ENCODE measurements at regions not wholly inside any gene's neighbourhood (a gene's known extent, or its start where the extent isn't known, plus 50 kb on each side); places are given as distances from the start of the nearest gene placed in this dataset.
"Not testable (repeated sequence)": the region's sequence is repeated elsewhere in the genome, so short reads cannot be mapped to it uniquely, and the experiment has no call there.

GRCh38 chr20:53773792-53774401, 180.3 kb upstream of the ZNF217 start:
- DNase-seq (ENCODE audit: low spot score): no peak

- DNase-seq (ENCODE audit: low spot score): not testable (repeated sequence)
Observed at GRCh38 chr20:53773066-53773791, 179.6 kb upstream of the ZNF217 start.

- no peak for DNase-seq (ENCODE audit: low spot score)
Observed at GRCh38 chr20:53769041-53769440, 175.4 kb upstream of the ZNF217 start.

- DNase-seq (ENCODE audit: low spot score): no peak
Observed at GRCh38 chr20:53768329-53768728, 174.7 kb upstream of the ZNF217 start.

GRCh38 chr20:53767206-53767930, 173.7 kb upstream of the ZNF217 start:
- DNase-seq (ENCODE audit: low spot score): no peak

DNA sequence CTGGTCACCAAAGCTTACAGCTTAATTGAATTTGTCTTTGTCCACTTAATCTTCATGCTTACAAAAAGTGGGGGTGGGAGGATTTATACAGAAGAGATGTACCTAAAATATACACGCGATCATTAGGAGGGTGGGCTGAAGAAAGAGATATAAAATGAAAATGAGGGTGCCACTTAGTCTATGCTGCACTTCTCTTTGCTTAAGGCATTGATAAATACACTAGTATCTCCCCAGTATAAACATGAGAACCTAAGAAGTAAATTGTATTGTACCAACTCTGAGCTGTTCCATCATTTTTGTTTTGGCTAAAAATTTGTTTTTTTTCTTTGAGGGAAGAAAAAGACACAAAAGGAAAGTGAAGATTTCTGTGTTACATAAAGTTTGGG, 170.8 kb upstream of the ZNF217 start:
- no peak for DNase-seq (ENCODE audit: low spot score)

DNA sequence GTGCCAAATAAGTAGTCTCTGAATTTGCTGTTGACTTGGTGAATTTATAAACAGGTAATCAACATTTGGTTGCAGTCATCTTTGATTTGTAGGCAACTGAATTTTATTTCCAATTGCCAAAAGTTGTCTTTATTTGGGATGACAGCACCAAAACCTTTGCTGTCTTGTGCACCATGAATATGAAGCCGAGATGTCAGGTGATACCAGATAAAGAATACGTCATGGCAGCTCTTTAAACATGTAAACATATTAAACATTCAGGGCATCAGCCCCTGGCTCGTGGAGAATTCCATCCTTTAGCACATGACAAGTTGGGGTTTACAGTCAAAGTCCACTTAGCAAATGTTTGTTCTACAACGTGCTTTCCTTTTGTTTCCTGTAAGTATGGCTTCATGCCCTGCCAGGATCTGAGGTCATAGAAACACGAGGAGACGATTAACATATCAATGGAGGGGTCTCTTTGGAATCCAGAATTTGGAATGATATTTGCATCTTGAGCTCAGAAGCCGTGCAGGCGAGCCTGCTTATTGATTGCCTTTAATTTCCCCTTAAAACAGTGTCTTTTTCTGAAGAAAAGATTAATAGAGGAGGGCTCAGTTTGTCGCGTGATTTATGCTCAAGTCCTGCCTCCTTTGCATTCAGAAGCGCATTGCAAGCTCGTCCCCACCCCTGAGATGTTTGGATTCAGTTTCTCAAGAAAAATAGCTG, 170.2 kb upstream of the ZNF217 start:
- no peak for DNase-seq (ENCODE audit: low spot score)

DNA sequence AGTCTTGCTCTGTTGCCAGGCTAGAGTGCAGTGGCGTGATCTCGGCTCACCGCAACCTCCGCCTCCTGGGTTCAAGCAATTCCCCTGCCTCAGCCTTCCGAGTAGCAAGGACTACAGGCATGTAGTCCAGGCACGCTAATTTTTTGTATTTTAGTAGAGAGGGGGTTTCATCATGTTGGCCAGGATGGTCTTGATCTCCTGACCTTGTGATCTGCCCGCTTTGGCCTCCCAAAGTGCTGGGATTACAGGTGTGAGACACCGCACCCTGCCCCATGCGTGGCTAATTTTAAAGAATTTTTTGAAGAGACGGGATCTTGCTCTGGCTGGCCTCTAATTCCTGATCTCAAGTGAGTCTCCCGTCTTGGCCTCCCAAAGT, 168.8 kb upstream of the ZNF217 start:
- DNase-seq (ENCODE audit: low spot score): not testable (repeated sequence)

DNA sequence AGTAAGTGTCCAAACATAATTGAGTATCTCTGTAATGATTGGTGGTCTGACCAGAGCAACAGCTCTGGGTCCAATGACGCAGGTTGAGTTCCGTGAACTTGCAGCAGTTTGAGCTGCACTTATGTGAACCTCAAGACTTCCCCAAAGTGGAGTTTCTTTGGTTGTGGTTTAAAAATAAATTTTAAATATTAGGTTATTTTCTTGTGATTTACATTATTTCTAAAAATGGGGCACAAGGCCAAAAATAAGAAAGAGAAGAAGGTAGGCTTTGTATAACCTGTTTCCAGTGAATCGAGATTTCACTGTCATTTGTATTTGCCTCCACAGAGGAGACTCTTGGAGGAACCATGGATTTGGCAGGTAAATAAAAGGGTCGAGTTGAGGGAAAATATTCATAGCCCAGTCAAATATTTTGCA, 166.4 kb upstream of the ZNF217 start:
- DNase-seq (ENCODE audit: low spot score): no peak

- peak; percentile 56 for DNase-seq (ENCODE audit: low spot score)
Observed at GRCh38 chr20:53757472-53757913, 163.9 kb upstream of the ZNF217 start.

GRCh38 chr20:53755733-53756531, 162.3 kb upstream of the ZNF217 start:
- DNase-seq (ENCODE audit: low spot score): no peak

- no peak for DNase-seq (ENCODE audit: low spot score)
Observed at GRCh38 chr20:53753880-53754459, 160.3 kb upstream of the ZNF217 start.

- DNase-seq (ENCODE audit: low spot score): no peak
Observed at GRCh38 chr20:53752971-53753879, 159.6 kb upstream of the ZNF217 start.

DNA sequence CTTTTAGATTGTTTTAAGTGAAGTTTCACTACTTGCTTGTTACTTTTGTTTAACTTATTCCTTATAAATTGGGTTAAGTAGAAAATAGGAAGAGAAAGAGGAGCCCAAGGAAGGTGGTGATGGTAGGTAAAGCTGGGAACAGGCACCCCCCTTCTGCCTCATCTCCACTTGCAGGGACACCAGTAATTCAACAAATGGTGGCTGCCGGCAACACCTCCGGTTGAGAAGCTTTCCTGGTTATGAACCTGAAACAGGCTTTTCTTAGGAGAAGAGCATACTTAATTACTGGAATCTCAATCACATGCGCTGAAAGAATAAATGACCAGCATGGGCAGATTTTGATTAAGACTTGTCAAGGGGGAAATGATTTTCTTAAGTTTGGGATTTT, 158.9 kb upstream of the ZNF217 start:
- DNase-seq (ENCODE audit: low spot score): no peak

DNA sequence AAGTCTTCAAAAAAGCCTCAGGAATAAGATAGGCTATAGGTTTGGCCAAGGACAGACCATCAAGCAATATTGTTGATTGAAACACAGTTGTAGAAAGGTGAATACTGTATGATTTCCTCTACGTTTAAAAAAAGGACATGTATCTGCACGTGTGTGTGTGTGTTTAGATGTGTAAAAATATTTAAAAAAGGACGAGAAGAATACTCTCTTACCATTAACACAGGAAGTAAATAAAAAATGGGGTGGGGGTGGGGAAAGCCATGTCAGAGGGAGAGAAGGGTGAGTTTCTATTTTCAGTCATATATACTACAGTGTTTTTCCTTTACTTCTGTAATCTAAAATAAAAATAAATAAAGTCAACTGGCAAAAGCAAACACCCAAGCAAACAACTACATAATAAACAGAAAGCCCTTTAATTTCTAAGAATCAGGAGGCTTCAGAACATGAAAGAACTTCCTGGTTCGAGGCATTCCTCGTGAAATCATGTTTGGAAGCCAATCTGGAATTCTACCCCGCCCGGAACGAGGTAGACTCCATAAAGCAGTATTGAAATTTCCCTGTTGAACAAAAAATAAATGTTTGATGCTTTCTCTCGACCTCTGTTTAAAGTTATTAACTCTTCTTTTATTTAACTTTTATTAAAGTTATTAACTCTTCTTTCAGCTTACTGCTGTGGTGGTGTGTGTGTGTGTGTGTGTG, 158.1 kb upstream of the ZNF217 start:
- no peak for DNase-seq (ENCODE audit: low spot score)

DNA sequence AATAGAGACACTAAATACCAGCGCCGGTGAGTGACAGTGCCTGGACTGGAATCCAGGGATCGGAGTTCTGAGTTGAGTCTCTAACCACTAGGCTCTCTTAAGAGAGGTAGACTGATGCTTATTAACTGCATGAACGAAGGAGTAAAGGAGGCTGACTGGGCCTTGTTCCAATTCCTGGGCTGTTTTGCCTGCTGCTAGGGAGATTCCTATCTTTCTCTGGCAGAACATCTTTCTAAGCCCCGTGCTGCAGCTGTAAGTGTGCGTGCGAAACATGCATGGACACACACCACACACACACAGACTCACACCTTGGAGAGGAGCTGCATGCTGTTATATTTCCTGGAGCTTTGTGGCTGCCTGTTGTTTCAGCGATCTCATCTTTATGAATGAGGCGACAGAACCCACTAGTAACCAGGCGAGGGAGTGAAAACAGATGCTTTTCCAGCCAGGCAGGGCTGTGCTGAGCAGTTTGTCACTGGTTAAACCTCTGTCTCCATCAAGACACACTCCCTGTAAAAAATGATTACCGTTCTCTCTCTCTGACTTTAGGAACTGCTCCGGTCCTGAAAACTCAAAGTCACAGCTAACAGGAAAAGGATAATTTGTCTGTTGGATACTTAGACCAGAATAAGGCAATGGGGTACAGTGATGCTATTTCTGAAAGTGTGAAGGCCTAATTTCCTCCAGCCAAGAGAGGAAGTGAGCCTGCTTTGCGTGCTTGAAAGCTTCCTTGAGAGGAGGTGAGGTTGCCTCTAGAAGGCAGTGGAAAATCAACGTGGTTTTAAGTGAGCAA, 157.4 kb upstream of the ZNF217 start:
- DNase-seq (ENCODE audit: low spot score): peak; percentile 67

DNA sequence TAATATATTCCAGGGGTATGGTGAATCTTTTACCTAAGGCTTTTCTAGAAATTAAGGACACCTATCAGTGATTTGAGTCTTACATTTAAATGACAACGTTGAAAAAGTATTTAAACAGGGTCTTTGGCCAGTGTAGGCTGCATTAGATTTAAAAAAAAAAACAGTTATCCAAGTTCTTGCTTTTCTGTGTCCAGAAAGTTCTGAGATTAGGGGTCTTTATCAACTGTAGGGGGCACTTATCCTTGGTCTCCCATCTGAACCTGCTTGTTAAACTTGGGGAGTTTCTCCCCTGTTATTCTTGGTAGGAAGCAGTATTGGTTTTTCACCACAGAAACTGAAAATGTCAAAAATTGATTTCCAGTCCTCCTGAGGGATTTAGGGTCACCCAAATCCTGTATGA, 155.9 kb upstream of the ZNF217 start:
- no peak for DNase-seq (ENCODE audit: low spot score)

DNA sequence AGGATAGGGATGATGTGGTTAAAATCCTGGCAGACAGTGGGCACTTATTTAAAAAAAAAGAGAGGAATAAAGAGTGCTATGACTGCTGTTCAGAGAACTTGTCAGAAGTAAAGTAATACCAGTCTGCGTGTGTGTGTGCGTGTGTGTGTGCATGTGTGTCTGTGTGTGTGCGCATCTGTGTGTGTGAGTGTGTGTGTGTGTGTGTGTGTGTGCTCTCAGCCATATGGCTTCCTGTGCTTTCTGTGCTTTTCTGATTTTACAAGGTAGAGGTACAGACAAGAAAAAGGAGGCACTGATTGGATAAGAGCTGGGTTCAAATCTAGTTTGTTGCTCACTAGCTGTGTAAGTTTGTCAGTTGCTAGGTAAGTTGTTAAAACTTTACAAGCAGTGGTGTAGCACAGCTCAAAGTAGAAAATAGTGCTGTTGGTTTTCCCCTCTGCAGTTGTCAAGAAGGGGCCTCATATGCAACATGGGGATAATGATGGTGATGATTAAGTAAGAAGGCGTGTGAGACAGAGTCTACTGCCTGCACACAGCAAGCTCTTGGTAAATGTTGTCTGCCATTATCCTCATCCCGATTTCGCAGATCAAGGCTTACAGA, 155.3 kb upstream of the ZNF217 start:
- no peak for DNase-seq (ENCODE audit: low spot score)
